NCI-H1694 (cell line): ENCODE measurements at regions not wholly inside any gene's neighbourhood (a gene's known extent, or its start where the extent isn't known, plus 50 kb on each side); places are given as distances from the start of the nearest gene placed in this dataset.

Source experiments
- DNase-seq: peaks from one replicate; lab custom pipeline; 2025; lab: John Stamatoyannopoulos, UW

- no peak for DNase-seq
Observed at GRCh38 chr3:174651951-174652350, 207.2 kb upstream of the NAALADL2 start.

GRCh38 chr3:174659511-174659910 is 199.6 kb upstream of the NAALADL2 start:
- no peak for DNase-seq

- DNase-seq = no peak
Observed at GRCh38 chr3:174662653-174663052, 196.5 kb upstream of the NAALADL2 start.

GRCh38 chr3:174667386-174667785 is 191.7 kb upstream of the NAALADL2 start:
- DNase-seq = no peak

GRCh38 chr3:174675406-174675805 is 183.7 kb upstream of the NAALADL2 start:
- no peak for DNase-seq

- no peak for DNase-seq
Observed at GRCh38 chr3:174681784-174682183, 177.3 kb upstream of the NAALADL2 start.

- DNase-seq = no peak
Observed at GRCh38 chr3:174685796-174686195, 173.3 kb upstream of the NAALADL2 start.

GRCh38 chr3:174697310-174697709 is 161.8 kb upstream of the NAALADL2 start:
- DNase-seq = no peak

- no peak for DNase-seq
Observed at GRCh38 chr3:174700736-174701135, 158.4 kb upstream of the NAALADL2 start.

GRCh38 chr3:174710612-174711011 is 148.5 kb upstream of the NAALADL2 start:
- DNase-seq = no peak

- DNase-seq = no peak
Observed at GRCh38 chr3:174715386-174715785, 143.7 kb upstream of the NAALADL2 start.

GRCh38 chr3:174716956-174717505 is 142.1 kb upstream of the NAALADL2 start:
- DNase-seq = no peak

- DNase-seq = no peak
Observed at GRCh38 chr3:174720717-174721116, 138.4 kb upstream of the NAALADL2 start.

- no peak for DNase-seq
Observed at GRCh38 chr3:174725303-174725702, 133.8 kb upstream of the NAALADL2 start.

GRCh38 chr3:174737966-174738365 is 121.2 kb upstream of the NAALADL2 start:
- no peak for DNase-seq

- no peak for DNase-seq
Observed at GRCh38 chr3:174749143-174749542, 110.0 kb upstream of the NAALADL2 start.

GRCh38 chr3:174755833-174756829 is 103.0 kb upstream of the NAALADL2 start:
- no peak for DNase-seq

- no peak for DNase-seq
Observed at GRCh38 chr3:174758943-174759342, 100.2 kb upstream of the NAALADL2 start.

GRCh38 chr3:174767406-174767805 is 91.7 kb upstream of the NAALADL2 start:
- no peak for DNase-seq

GRCh38 chr3:174767853-174768382 is 91.2 kb upstream of the NAALADL2 start:
- DNase-seq = no peak

- no peak for DNase-seq
Observed at GRCh38 chr3:174769171-174769570, 90.0 kb upstream of the NAALADL2 start.

GRCh38 chr3:174775603-174776002 is 83.5 kb upstream of the NAALADL2 start:
- DNase-seq = no peak

GRCh38 chr3:174776123-174776522 is 83.0 kb upstream of the NAALADL2 start:
- no peak for DNase-seq
